ENCODE measurements at regions not wholly inside any gene's neighbourhood (a gene's known extent, or its start where the extent isn't known, plus 50 kb on each side); places are given as distances from the start of the nearest gene placed in this dataset.

- Histone ChIP-seq H3K27me3 (no peaks in the 10 kb centered on the region), H3K4me1 (no peaks in the 10 kb centered on the region), H3K27ac (no peak overlapping the region), H3K36me3 (no peaks in the 10 kb centered on the region), H3K9me3 (no peaks in the 10 kb centered on the region), H3K4me3 (no peak overlapping the region)
- intact Hi-C loops (cut with DNase I; ENCODE audit: low total_unique reads): no loop called here
- in situ Hi-C loops (cut with MboI; ENCODE audit: low sequenced_read_pairs in 4 of 4): no loop called here
- DNase-seq (no peak), ATAC-seq (no peak)
- TF ChIP-seq POLR2A (IDR thresholded peaks at IDR 0.05): no peak
- TF ChIP-seq CTCF (IDR thresholded peaks at IDR 0.05 in 4 of 5, conservative IDR thresholded peaks at IDR 0.05 in 1 of 5): no peak
These were observed 216.5 kb upstream of the CST7 start for GRCh38 chr20:24732599-24732998.

- no peaks in the 10 kb centered on the region for H3K9me3 ChIP-seq
- H3K4me1 ChIP-seq: no peaks in the 10 kb centered on the region
- no peak overlapping the region for H3K27ac ChIP-seq
- H3K27me3 ChIP-seq: no peaks in the 10 kb centered on the region
- ATAC-seq (no peak), DNase-seq (no peak)
- no peak overlapping the region for H3K4me3 ChIP-seq
- intact Hi-C loops (cut with DNase I; ENCODE audit: low total_unique reads): no loop called here
- in situ Hi-C loops (cut with MboI; ENCODE audit: low sequenced_read_pairs in 4 of 4): no loop called here
- TF ChIP-seq CTCF (IDR thresholded peaks at IDR 0.05 in 4 of 5, conservative IDR thresholded peaks at IDR 0.05 in 1 of 5) (no peak), POLR2A (IDR thresholded peaks at IDR 0.05) (no peak)
- no peaks in the 10 kb centered on the region for H3K36me3 ChIP-seq
These were observed 215.7 kb upstream of the CST7 start for GRCh38 chr20:24733416-24733815.

- in situ Hi-C loops (cut with MboI; ENCODE audit: low sequenced_read_pairs in 4 of 4): no loop called here
- no peaks in the 10 kb centered on the region for H3K36me3 ChIP-seq
- no peak overlapping the region for H3K4me3 ChIP-seq
- ATAC-seq (no peak), DNase-seq (no peak)
- H3K27me3 ChIP-seq: no peaks in the 10 kb centered on the region
- H3K27ac ChIP-seq: no peak overlapping the region
- intact Hi-C loops (cut with DNase I; ENCODE audit: low total_unique reads): no loop called here
- no peaks in the 10 kb centered on the region for H3K9me3 ChIP-seq
- H3K4me1 ChIP-seq: no peaks in the 10 kb centered on the region
- TF ChIP-seq POLR2A (IDR thresholded peaks at IDR 0.05) (no peak), CTCF (IDR thresholded peaks at IDR 0.05 in 4 of 5, conservative IDR thresholded peaks at IDR 0.05 in 1 of 5) (no peak)
These were observed 214.9 kb upstream of the CST7 start for GRCh38 chr20:24734139-24734538.

GRCh38 chr20:24735263-24735662, 213.8 kb upstream of the CST7 start:
- H3K9me3 ChIP-seq: no peaks in the 10 kb centered on the region
- intact Hi-C loops (cut with DNase I; ENCODE audit: low total_unique reads): no loop called here
- no peak overlapping the region for H3K4me3 ChIP-seq
- DNase-seq: no peak
- TF ChIP-seq POLR2A (IDR thresholded peaks at IDR 0.05) (no peak), CTCF (IDR thresholded peaks at IDR 0.05 in 4 of 5, conservative IDR thresholded peaks at IDR 0.05 in 1 of 5) (no peak)
- H3K4me1 ChIP-seq: no peaks in the 10 kb centered on the region
- H3K36me3 ChIP-seq: no peaks in the 10 kb centered on the region
- no peak overlapping the region for H3K27ac ChIP-seq
- in situ Hi-C loops (cut with MboI; ENCODE audit: low sequenced_read_pairs in 4 of 4): no loop called here
- no peak for ATAC-seq
- no peaks in the 10 kb centered on the region for H3K27me3 ChIP-seq

- H3K4me1 ChIP-seq: no peaks in the 10 kb centered on the region
These were observed 212.8 kb upstream of the CST7 start for GRCh38 chr20:24736131-24736843.

More at GRCh38 chr20:24736131-24736843, 212.8 kb upstream of the CST7 start:
- TF ChIP-seq CTCF (IDR thresholded peaks at IDR 0.05 in 4 of 5, conservative IDR thresholded peaks at IDR 0.05 in 1 of 5): no peak
- TF ChIP-seq POLR2A (IDR thresholded peaks at IDR 0.05): no peak
- no peak overlapping the region for H3K4me3 ChIP-seq
- DNase-seq: no peak
- in situ Hi-C loops (cut with MboI; ENCODE audit: low sequenced_read_pairs in 4 of 4): no loop called here
- no peaks in the 10 kb centered on the region for H3K9me3 ChIP-seq
- no peak for ATAC-seq
- no peaks in the 10 kb centered on the region for H3K27me3 ChIP-seq
- no peaks in the 10 kb centered on the region for H3K36me3 ChIP-seq
- intact Hi-C loops (cut with DNase I; ENCODE audit: low total_unique reads): no loop called here
- no peak overlapping the region for H3K27ac ChIP-seq
